ENCODE measurements at regions not wholly inside any gene's neighbourhood (a gene's known extent, or its start where the extent isn't known, plus 50 kb on each side); places are given as distances from the start of the nearest gene placed in this dataset.

GRCh38 chr4:110780538-110780937 lies 157.7 kb upstream of the PITX2 start:
- no peak for DNase-seq

DNA sequence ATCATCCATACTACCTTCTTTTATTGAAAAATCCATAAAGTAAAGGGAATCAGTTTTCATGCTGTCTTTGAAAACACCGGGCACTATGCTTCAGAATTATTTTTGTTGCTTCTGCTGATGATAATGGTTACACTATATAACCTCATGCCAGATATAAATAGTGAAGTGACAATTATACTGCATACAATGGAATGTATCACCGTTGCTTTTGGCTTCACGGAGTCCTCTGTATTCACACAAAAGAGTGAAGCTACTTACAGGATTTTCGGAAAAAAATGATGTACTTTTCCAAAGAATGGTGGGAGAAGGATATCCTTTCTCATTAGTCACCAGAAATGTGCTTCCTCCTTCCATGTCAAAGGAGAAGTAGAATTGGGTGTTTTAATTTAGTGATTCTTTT lies 159.1 kb upstream of the PITX2 start:
- no peak for DNase-seq

- DNase-seq: no peak
These were observed 164.2 kb upstream of the PITX2 start for GRCh38 chr4:110787109-110787508.

DNA sequence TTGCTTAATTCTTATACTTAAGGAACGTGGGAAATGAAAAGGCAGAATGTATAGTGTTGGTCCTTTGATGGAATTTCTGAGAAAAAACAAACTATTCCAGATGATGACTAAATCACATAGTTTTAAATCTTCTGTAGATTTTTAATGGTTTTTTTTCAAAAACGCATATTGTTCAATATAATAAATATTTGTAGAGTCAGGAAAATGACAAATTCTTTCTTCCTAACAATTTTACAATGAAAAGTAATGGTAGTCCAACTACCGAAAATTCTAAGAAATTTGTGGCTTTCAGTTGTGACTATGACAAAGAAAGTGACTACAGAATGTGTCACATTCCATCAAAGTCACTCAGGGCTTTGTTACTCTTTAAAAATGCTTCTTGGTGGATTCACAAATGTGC lies 164.8 kb upstream of the PITX2 start:
- DNase-seq: no peak

GRCh38 chr4:110788302-110788701 lies 165.4 kb upstream of the PITX2 start:
- no peak for DNase-seq

DNA sequence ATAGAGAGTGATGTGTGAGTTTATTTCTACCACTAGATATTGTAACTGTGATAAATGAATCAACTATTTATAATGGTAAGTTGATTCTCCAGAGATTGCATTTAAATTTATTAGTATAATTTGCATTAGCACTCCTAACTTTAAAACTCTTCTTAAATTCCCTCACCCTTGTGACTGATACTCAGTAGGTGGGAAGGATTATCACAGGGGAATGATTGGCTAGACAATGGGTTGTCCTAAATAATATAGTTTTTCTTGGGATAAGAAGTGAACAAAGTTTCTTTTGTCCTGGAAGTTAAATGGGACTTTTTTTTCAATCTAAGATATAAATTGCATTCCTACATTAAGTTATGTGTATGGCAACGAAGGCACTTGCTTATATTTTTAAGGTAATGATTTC lies 169.2 kb upstream of the PITX2 start:
- DNase-seq: no peak

DNA sequence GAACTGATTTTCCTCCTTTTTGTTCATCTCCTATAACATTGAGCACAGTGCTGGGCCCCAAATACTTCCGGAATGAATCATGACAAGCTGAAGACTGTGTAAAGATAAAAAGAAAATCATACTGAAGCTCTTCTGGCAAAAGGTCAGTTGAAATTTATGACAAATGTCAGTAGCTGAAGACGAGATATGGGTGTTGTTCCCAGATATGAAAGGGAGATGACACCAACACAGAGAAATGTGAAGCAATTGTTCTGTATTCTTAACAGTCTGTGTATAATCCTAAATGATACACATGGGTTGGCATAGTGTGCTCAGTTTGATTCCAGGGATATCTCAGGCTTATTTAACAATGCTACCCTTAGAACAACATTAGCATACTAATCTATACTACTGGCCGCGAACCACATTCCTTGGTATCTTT lies 170.5 kb upstream of the PITX2 start:
- DNase-seq: no peak

- DNase-seq: no peak
These were observed 171.1 kb upstream of the PITX2 start for GRCh38 chr4:110793890-110794554.

DNA sequence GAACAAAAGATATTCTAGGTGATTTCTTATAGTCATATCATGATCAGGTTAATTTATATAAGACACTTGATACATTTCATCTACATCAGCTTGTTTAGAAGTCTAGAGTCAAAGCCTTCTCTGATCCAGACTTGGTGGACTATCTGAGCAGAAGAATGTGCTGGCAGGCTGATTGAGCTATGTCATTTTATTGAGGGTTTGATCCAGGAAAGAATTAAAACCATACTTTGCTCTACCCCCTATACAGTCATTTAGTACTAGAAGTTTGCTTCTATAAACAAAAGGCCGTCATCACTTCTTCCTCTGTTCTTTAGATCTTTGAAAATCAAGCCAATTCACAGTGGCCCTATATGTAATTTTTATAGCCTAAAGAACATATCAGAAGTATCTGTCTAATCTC lies 173.1 kb upstream of the PITX2 start:
- no peak for DNase-seq

- DNase-seq: no peak
These were observed 174.6 kb upstream of the PITX2 start for GRCh38 chr4:110797486-110797885.

- DNase-seq: no peak
These were observed 175.8 kb upstream of the PITX2 start for GRCh38 chr4:110798687-110799086.

GRCh38 chr4:110799211-110799610 lies 176.3 kb upstream of the PITX2 start:
- no peak for DNase-seq

- DNase-seq: no peak
These were observed 178.7 kb upstream of the PITX2 start for GRCh38 chr4:110801591-110801990.

GRCh38 chr4:110808351-110808878 lies 185.5 kb upstream of the PITX2 start:
- no peak for DNase-seq

DNA sequence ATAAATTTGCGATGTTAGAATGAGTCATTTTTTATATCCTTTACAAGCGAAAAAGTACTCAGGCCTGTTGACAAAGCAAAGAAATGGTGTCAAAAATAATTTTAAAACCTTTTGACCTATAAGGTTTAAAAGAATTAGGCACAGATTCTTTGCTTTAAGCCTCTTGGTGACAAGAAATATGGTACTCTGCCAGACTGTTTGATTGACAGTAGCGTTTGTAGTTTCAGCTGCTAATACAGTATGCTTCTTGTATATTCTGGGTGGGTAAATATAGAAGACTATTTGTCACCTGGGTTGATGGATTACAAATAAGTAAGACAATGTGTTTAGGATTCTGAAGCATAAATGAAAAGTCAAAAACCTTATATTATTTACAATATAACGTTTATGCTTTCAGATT lies 193.1 kb upstream of the PITX2 start:
- DNase-seq: no peak

DNA sequence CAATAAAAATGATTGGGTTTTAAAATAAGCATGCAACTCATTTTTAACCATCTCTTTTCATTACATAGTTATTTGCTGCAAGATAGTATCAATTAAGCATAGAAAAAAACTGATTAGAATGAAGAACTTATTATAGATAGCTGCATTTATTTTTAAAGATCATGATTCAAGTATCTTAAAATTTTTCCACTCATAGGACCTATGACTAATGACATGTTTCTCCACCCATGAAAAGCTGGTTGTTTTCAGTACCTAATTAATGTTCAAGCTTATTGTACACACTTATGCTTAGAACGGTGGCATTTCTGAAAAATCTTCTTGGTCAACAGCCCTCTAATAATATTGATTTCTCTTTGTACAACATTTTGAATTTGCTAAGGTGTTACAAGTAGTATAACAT lies 193.5 kb upstream of the PITX2 start:
- DNase-seq: no peak

- DNase-seq: no peak
These were observed 198.3 kb upstream of the PITX2 start for GRCh38 chr4:110821186-110821585.

GRCh38 chr4:110823251-110823650 lies 200.4 kb upstream of the PITX2 start:
- no peak for DNase-seq

GRCh38 chr4:110824344-110824743 lies 201.5 kb upstream of the PITX2 start:
- no peak for DNase-seq

- no peak for DNase-seq
These were observed 203.8 kb upstream of the PITX2 start for GRCh38 chr4:110826656-110827055.

- DNase-seq: no peak
These were observed 207.6 kb upstream of the PITX2 start for GRCh38 chr4:110830461-110830860.

- DNase-seq: no peak
These were observed 215.1 kb upstream of the PITX2 start for GRCh38 chr4:110837896-110838450.

GRCh38 chr4:110840221-110840654 lies 217.4 kb upstream of the PITX2 start:
- no peak for DNase-seq

DNA sequence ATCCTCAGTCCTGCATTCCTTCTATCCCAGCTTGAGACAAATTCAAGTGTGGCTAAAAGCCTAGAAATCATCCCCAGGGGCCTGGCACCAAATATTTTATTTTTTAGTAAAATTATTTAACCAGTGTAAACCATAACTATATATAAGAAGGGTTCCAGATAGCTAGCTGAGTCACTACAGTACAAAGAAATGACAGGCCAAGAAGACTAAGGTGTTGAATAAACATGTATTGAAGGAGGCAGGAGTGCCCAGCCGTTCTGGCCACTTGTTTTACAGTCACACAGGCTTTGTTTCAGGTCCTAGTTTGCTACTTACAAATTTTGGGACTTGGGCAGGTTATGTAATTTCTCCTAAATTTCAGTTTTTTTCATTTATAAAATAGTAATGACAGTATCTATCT lies 225.9 kb upstream of the PITX2 start:
- no peak for DNase-seq

- DNase-seq: no peak
These were observed 226.6 kb upstream of the PITX2 start for GRCh38 chr4:110849461-110849860.

All from CD4-positive, alpha-beta T cell treated with Interleukin-1 beta for 1 hour (primary cell).